ENCODE measurements at regions not wholly inside any gene's neighbourhood (a gene's known extent, or its start where the extent isn't known, plus 50 kb on each side); places are given as distances from the start of the nearest gene placed in this dataset.

GRCh38 chr5:2096887-2097505, 214.3 kb upstream of the IRX4 start:
- no peaks in the 10 kb centered on the region for H3K36me3 ChIP-seq (ENCODE audit: insufficient read depth, low read length)
- no peaks in the 10 kb centered on the region for H3F3A ChIP-seq (ENCODE audit: low read depth)
- no peaks in the 10 kb centered on the region for H3K79me2 ChIP-seq (ENCODE audit: insufficient read depth, low read length)
- H3K9me2 ChIP-seq (replicated peaks; ENCODE audit: low read depth, low read length), result no peaks in the 10 kb centered on the region
- no peak overlapping the region for H3K4me2 ChIP-seq (ENCODE audit: low read depth, low read length, poor library complexity, severe bottlenecking)
- H3K9ac ChIP-seq (ENCODE audit: low read depth, low read length, poor library complexity, severe bottlenecking), result no peak overlapping the region
- H2AFZ ChIP-seq (ENCODE audit: low read length), result no peak overlapping the region
- no peaks in the 10 kb centered on the region for H3K27me3 ChIP-seq (ENCODE audit: insufficient read depth, low read length, poor library complexity, severe bottlenecking)
- H3K4me1 ChIP-seq (ENCODE audit: insufficient read depth, low read length, poor library complexity, severe bottlenecking), result no peaks in the 10 kb centered on the region
- no peak overlapping the region for H3K4me3 ChIP-seq (ENCODE audit: low read length, poor library complexity, severe bottlenecking)
- H4K20me1 ChIP-seq (ENCODE audit: insufficient read depth, low read length, poor library complexity, severe bottlenecking), result no peaks in the 10 kb centered on the region
- TF ChIP-seq EZH2phosphoT487 (IDR thresholded peaks at IDR 0.05; ENCODE audit: borderline replicate concordance) (no peak), CTCF (conservative IDR thresholded peaks at IDR 0.05; ENCODE audit: low read length) (no peak)
- H3K9me3 ChIP-seq (ENCODE audit: insufficient read depth, low read depth, low read length), result no peaks in the 10 kb centered on the region; the same call in 1 of the 2 replicates

DNA sequence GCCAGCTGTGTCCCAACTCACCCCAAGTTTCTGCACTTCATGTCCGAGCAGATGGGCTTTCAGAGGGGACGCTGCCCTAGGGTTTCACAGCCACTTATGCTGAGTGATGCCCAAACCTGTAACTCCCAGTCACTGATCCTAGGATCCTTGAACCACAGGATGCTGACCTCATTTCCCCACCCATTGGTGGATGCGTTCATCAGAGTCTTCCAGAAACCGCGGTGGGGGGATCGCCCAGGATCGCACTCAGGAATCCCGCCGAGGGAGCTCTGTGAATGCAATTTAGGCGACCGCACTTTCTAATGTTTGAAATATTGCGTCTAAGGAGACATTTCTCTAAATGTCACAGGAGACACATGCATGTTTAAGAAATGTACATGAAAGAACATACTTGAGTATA, 212.3 kb upstream of the IRX4 start:
- Histone ChIP-seq H3K79me2 (ENCODE audit: insufficient read depth, low read length) (no peaks in the 10 kb centered on the region), H3K9me2 (replicated peaks; ENCODE audit: low read depth, low read length) (no peaks in the 10 kb centered on the region), H3K4me1 (ENCODE audit: insufficient read depth, low read length, poor library complexity, severe bottlenecking) (no peaks in the 10 kb centered on the region), H3K36me3 (ENCODE audit: insufficient read depth, low read length) (no peaks in the 10 kb centered on the region), H4K20me1 (ENCODE audit: insufficient read depth, low read length, poor library complexity, severe bottlenecking) (no peaks in the 10 kb centered on the region), H3K4me2 (ENCODE audit: low read depth, low read length, poor library complexity, severe bottlenecking) (no peak overlapping the region), H3K27me3 (ENCODE audit: insufficient read depth, low read length, poor library complexity, severe bottlenecking) (no peaks in the 10 kb centered on the region), H3K9me3 (ENCODE audit: insufficient read depth, low read depth, low read length) (no peaks in the 10 kb centered on the region), H3K9ac (ENCODE audit: low read depth, low read length, poor library complexity, severe bottlenecking) (no peak overlapping the region), H3F3A (ENCODE audit: low read depth) (no peaks in the 10 kb centered on the region), H3K4me3 (ENCODE audit: low read length, poor library complexity, severe bottlenecking) (no peak overlapping the region), H2AFZ (ENCODE audit: low read length) (no peak overlapping the region)
- no peak for TF ChIP-seq CTCF (conservative IDR thresholded peaks at IDR 0.05; ENCODE audit: low read length)
- no peak for TF ChIP-seq EZH2phosphoT487 (IDR thresholded peaks at IDR 0.05; ENCODE audit: borderline replicate concordance)

- Histone ChIP-seq H3K4me3 (ENCODE audit: low read length, poor library complexity, severe bottlenecking) (no peak overlapping the region), H3K9ac (ENCODE audit: low read depth, low read length, poor library complexity, severe bottlenecking) (no peak overlapping the region), H2AFZ (ENCODE audit: low read length) (no peak overlapping the region), H3F3A (ENCODE audit: low read depth) (no peaks in the 10 kb centered on the region), H3K27me3 (ENCODE audit: insufficient read depth, low read length, poor library complexity, severe bottlenecking) (no peaks in the 10 kb centered on the region), H3K36me3 (ENCODE audit: insufficient read depth, low read length) (no peaks in the 10 kb centered on the region), H3K4me1 (ENCODE audit: insufficient read depth, low read length, poor library complexity, severe bottlenecking) (no peaks in the 10 kb centered on the region), H3K9me3 (ENCODE audit: insufficient read depth, low read depth, low read length) (no peaks in the 10 kb centered on the region), H3K4me2 (ENCODE audit: low read depth, low read length, poor library complexity, severe bottlenecking) (no peak overlapping the region), H4K20me1 (ENCODE audit: insufficient read depth, low read length, poor library complexity, severe bottlenecking) (no peaks in the 10 kb centered on the region), H3K79me2 (ENCODE audit: insufficient read depth, low read length) (no peaks in the 10 kb centered on the region), H3K9me2 (replicated peaks; ENCODE audit: low read depth, low read length) (no peaks in the 10 kb centered on the region)
- TF ChIP-seq CTCF (conservative IDR thresholded peaks at IDR 0.05; ENCODE audit: low read length) (no peak), EZH2phosphoT487 (IDR thresholded peaks at IDR 0.05; ENCODE audit: borderline replicate concordance) (no peak)
These were observed 211.9 kb upstream of the IRX4 start for GRCh38 chr5:2094616-2094995.

Data from Loucy (cell line).